ENCODE measurements at regions not wholly inside any gene's neighbourhood (a gene's known extent, or its start where the extent isn't known, plus 50 kb on each side); places are given as distances from the start of the nearest gene placed in this dataset.

- TF ChIP-seq, protein P1, sequence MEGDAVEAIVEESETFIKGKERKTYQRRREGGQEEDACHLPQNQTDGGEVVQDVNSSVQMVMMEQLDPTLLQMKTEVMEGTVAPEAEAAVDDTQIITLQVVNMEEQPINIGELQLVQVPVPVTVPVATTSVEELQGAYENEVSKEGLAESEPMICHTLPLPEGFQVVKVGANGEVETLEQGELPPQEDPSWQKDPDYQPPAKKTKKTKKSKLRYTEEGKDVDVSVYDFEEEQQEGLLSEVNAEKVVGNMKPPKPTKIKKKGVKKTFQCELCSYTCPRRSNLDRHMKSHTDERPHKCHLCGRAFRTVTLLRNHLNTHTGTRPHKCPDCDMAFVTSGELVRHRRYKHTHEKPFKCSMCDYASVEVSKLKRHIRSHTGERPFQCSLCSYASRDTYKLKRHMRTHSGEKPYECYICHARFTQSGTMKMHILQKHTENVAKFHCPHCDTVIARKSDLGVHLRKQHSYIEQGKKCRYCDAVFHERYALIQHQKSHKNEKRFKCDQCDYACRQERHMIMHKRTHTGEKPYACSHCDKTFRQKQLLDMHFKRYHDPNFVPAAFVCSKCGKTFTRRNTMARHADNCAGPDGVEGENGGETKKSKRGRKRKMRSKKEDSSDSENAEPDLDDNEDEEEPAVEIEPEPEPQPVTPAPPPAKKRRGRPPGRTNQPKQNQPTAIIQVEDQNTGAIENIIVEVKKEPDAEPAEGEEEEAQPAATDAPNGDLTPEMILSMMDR (IDR thresholded peaks at IDR 0.05; ENCODE audit: extremely low read depth, insufficient read depth, missing control alignments): no peak
- in situ Hi-C loops (cut with MboI; ENCODE audit: low pct_unique_long_range_greater_than_20kb, low sequenced_read_pairs, unreplicated experiment): no loop called here
Observed at GRCh38 chr1:199138061-199138460, 499.2 kb downstream of the PTPRC start.

GRCh38 chr1:199149591-199149990 is 510.8 kb downstream of the PTPRC start:
- in situ Hi-C loops (cut with MboI; ENCODE audit: low pct_unique_long_range_greater_than_20kb, low sequenced_read_pairs, unreplicated experiment): no loop called here
- no peak for DNase-seq (ENCODE audit: low spot score)
- TF ChIP-seq, protein P1 (IDR thresholded peaks at IDR 0.05; ENCODE audit: extremely low read depth, insufficient read depth, missing control alignments): no peak

More at GRCh38 chr1:199138061-199138460, 499.2 kb downstream of the PTPRC start:
- no peak for DNase-seq (ENCODE audit: low spot score)

DNA sequence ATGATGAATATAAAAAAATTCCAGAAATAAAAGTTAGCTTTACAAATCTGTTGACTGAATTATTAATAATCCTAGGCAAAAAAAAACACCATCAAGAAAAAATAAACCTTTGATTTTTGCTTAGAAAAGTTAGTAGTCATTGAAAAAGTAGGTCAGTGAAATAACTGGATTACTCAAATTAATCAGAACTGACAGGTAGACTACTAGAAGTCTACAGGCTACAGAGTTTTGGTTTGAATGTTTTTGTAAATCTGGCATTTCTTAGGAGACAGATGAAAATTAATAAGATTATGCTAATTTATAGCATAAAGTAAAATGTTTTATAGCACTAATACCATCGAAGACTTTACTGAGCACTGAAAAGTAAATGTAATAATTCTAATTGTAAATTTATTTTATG is 511.9 kb downstream of the PTPRC start:
- no peak for DNase-seq (ENCODE audit: low spot score)
- in situ Hi-C loops (cut with MboI; ENCODE audit: low pct_unique_long_range_greater_than_20kb, low sequenced_read_pairs, unreplicated experiment): no loop called here
- TF ChIP-seq, protein P1 (IDR thresholded peaks at IDR 0.05; ENCODE audit: extremely low read depth, insufficient read depth, missing control alignments): no peak

- TF ChIP-seq, protein P1 (IDR thresholded peaks at IDR 0.05; ENCODE audit: extremely low read depth, insufficient read depth, missing control alignments): no peak
- in situ Hi-C loops (cut with MboI; ENCODE audit: low pct_unique_long_range_greater_than_20kb, low sequenced_read_pairs, unreplicated experiment): no loop called here
- DNase-seq (ENCODE audit: low spot score): peak; percentile 7
Observed at GRCh38 chr1:199151634-199152425, 513.0 kb downstream of the PTPRC start.

- in situ Hi-C loops (cut with MboI; ENCODE audit: low pct_unique_long_range_greater_than_20kb, low sequenced_read_pairs, unreplicated experiment): no loop called here
- TF ChIP-seq, protein P1 (IDR thresholded peaks at IDR 0.05; ENCODE audit: extremely low read depth, insufficient read depth, missing control alignments): no peak
- DNase-seq (ENCODE audit: low spot score): no peak
Observed at GRCh38 chr1:199152676-199153075, 513.8 kb downstream of the PTPRC start.

- DNase-seq (ENCODE audit: low spot score): no peak
- in situ Hi-C loops (cut with MboI; ENCODE audit: low pct_unique_long_range_greater_than_20kb, low sequenced_read_pairs, unreplicated experiment): no loop called here
- TF ChIP-seq, protein P1 (IDR thresholded peaks at IDR 0.05; ENCODE audit: extremely low read depth, insufficient read depth, missing control alignments): no peak
Observed at GRCh38 chr1:199155166-199156019, 516.6 kb downstream of the PTPRC start.

All from GM13977 (cell line).